ENCODE measurements at regions not wholly inside any gene's neighbourhood (a gene's known extent, or its start where the extent isn't known, plus 50 kb on each side); places are given as distances from the start of the nearest gene placed in this dataset.

DNA sequence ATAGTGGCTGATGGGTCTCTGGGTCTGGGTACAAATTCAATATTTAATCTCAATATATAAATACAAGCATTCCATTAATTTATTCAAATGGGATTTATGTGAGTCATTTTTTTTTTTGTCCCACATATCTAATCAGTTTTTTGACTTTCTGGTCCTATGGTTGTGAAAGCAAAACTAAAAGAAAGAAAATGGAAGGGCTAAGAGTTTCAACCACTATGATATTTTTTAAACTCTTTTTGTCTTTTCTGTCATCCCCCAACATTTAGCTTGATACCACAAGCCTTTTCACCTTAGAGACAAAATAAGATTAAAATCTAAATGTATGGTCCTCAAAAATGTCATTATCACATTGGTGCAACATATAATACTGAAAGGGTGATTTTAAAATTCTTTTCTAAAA is 602.7 kb upstream of the CHRM3 start:
- H3K9me2 ChIP-seq (replicated peaks; ENCODE audit: low read depth, low read length): no peaks in the 10 kb centered on the region
- no peak overlapping the region for H3K4me3 ChIP-seq (ENCODE audit: low read length, poor library complexity, severe bottlenecking)
- no peak overlapping the region for H2AFZ ChIP-seq (ENCODE audit: low read length)
- no peaks in the 10 kb centered on the region for H3K27me3 ChIP-seq (ENCODE audit: insufficient read depth, low read length, poor library complexity, severe bottlenecking)
- H3K9me3 ChIP-seq (ENCODE audit: insufficient read depth, low read depth, low read length): no peaks in the 10 kb centered on the region
- H3K36me3 ChIP-seq (ENCODE audit: insufficient read depth, low read length): no peaks in the 10 kb centered on the region
- TF ChIP-seq EZH2phosphoT487 (IDR thresholded peaks at IDR 0.05; ENCODE audit: borderline replicate concordance): no peak
- TF ChIP-seq, protein P1, sequence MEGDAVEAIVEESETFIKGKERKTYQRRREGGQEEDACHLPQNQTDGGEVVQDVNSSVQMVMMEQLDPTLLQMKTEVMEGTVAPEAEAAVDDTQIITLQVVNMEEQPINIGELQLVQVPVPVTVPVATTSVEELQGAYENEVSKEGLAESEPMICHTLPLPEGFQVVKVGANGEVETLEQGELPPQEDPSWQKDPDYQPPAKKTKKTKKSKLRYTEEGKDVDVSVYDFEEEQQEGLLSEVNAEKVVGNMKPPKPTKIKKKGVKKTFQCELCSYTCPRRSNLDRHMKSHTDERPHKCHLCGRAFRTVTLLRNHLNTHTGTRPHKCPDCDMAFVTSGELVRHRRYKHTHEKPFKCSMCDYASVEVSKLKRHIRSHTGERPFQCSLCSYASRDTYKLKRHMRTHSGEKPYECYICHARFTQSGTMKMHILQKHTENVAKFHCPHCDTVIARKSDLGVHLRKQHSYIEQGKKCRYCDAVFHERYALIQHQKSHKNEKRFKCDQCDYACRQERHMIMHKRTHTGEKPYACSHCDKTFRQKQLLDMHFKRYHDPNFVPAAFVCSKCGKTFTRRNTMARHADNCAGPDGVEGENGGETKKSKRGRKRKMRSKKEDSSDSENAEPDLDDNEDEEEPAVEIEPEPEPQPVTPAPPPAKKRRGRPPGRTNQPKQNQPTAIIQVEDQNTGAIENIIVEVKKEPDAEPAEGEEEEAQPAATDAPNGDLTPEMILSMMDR (conservative IDR thresholded peaks at IDR 0.05; ENCODE audit: low read length): no peak
- H3K4me1 ChIP-seq (ENCODE audit: insufficient read depth, low read length, poor library complexity, severe bottlenecking): no peaks in the 10 kb centered on the region
- H4K20me1 ChIP-seq (ENCODE audit: insufficient read depth, low read length, poor library complexity, severe bottlenecking): no peaks in the 10 kb centered on the region
- H3K79me2 ChIP-seq (ENCODE audit: insufficient read depth, low read length): no peaks in the 10 kb centered on the region
- no peaks in the 10 kb centered on the region for H3F3A ChIP-seq (ENCODE audit: low read depth)
- H3K4me2 ChIP-seq (ENCODE audit: low read depth, low read length, poor library complexity, severe bottlenecking): no peak overlapping the region
- no peak overlapping the region for H3K9ac ChIP-seq (ENCODE audit: low read depth, low read length, poor library complexity, severe bottlenecking)

DNA sequence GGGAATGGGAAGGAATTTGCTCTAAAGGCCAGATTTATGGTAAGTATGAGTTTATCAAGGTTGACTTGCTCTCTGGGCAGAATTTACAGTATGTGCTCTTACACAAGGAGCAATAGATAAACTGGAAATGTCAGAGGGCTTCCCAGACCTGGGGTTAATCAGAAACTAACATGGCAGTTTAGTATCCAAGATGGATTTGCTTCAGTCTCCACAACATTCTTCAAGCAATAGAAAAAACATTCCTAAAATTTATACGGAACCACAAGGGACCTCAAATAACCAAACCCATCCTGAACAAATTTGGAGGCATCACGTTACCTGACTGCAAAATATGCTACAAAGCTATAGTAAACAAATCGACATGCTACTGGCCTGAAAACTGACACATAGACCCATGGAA is 606.7 kb upstream of the CHRM3 start:
- Histone ChIP-seq H3K4me3 (ENCODE audit: low read length, poor library complexity, severe bottlenecking) (no peak overlapping the region), H3K4me2 (ENCODE audit: low read depth, low read length, poor library complexity, severe bottlenecking) (no peak overlapping the region), H3K27me3 (ENCODE audit: insufficient read depth, low read length, poor library complexity, severe bottlenecking) (no peaks in the 10 kb centered on the region), H3K79me2 (ENCODE audit: insufficient read depth, low read length) (no peaks in the 10 kb centered on the region), H3K36me3 (ENCODE audit: insufficient read depth, low read length) (no peaks in the 10 kb centered on the region), H3K4me1 (ENCODE audit: insufficient read depth, low read length, poor library complexity, severe bottlenecking) (no peaks in the 10 kb centered on the region), H3F3A (ENCODE audit: low read depth) (no peaks in the 10 kb centered on the region), H3K9ac (ENCODE audit: low read depth, low read length, poor library complexity, severe bottlenecking) (no peak overlapping the region), H3K9me3 (ENCODE audit: insufficient read depth, low read depth, low read length) (no peaks in the 10 kb centered on the region), H2AFZ (ENCODE audit: low read length) (no peak overlapping the region), H4K20me1 (ENCODE audit: insufficient read depth, low read length, poor library complexity, severe bottlenecking) (no peaks in the 10 kb centered on the region), H3K9me2 (replicated peaks; ENCODE audit: low read depth, low read length) (no peaks in the 10 kb centered on the region)
- TF ChIP-seq EZH2phosphoT487 (IDR thresholded peaks at IDR 0.05; ENCODE audit: borderline replicate concordance): no peak
- TF ChIP-seq, protein P1 (conservative IDR thresholded peaks at IDR 0.05; ENCODE audit: low read length): no peak

DNA sequence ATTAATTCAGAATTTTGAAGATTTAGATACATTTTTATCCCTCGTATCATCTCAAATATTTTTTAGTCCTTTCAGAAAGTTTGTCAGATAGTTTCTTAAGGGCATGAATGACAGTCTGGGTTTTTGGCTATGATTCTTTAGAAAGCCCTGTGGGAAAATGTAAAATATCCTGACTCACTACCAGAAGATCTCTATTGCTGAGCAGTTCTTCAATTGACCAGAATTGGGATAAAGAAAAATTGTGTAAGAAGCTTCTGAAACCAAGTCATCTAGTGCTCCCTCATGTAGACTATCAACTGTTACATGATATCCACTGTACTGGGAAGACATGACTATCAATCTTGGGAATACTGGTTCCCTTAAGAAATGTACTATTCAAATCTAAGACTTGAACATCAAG is 608.3 kb upstream of the CHRM3 start:
- H3K9me2 ChIP-seq (replicated peaks; ENCODE audit: low read depth, low read length): no peaks in the 10 kb centered on the region
- H3K79me2 ChIP-seq (ENCODE audit: insufficient read depth, low read length): no peaks in the 10 kb centered on the region
- no peak overlapping the region for H2AFZ ChIP-seq (ENCODE audit: low read length)
- no peaks in the 10 kb centered on the region for H3K9me3 ChIP-seq (ENCODE audit: insufficient read depth, low read depth, low read length)
- TF ChIP-seq, protein P1 (conservative IDR thresholded peaks at IDR 0.05; ENCODE audit: low read length): no peak
- no peak for TF ChIP-seq EZH2phosphoT487 (IDR thresholded peaks at IDR 0.05; ENCODE audit: borderline replicate concordance)
- H3F3A ChIP-seq (ENCODE audit: low read depth): no peaks in the 10 kb centered on the region
- H3K27me3 ChIP-seq (ENCODE audit: insufficient read depth, low read length, poor library complexity, severe bottlenecking): no peaks in the 10 kb centered on the region
- H3K4me1 ChIP-seq (ENCODE audit: insufficient read depth, low read length, poor library complexity, severe bottlenecking): no peaks in the 10 kb centered on the region
- H4K20me1 ChIP-seq (ENCODE audit: insufficient read depth, low read length, poor library complexity, severe bottlenecking): no peaks in the 10 kb centered on the region
- no peak overlapping the region for H3K9ac ChIP-seq (ENCODE audit: low read depth, low read length, poor library complexity, severe bottlenecking)
- H3K36me3 ChIP-seq (ENCODE audit: insufficient read depth, low read length): no peaks in the 10 kb centered on the region
- no peak overlapping the region for H3K4me3 ChIP-seq (ENCODE audit: low read length, poor library complexity, severe bottlenecking)
- no peak overlapping the region for H3K4me2 ChIP-seq (ENCODE audit: low read depth, low read length, poor library complexity, severe bottlenecking)
